ENCODE measurements at regions not wholly inside any gene's neighbourhood (a gene's known extent, or its start where the extent isn't known, plus 50 kb on each side); places are given as distances from the start of the nearest gene placed in this dataset.
"Not testable (repeated sequence)": the region's sequence is repeated elsewhere in the genome, so short reads cannot be mapped to it uniquely, and the experiment has no call there.

DNA sequence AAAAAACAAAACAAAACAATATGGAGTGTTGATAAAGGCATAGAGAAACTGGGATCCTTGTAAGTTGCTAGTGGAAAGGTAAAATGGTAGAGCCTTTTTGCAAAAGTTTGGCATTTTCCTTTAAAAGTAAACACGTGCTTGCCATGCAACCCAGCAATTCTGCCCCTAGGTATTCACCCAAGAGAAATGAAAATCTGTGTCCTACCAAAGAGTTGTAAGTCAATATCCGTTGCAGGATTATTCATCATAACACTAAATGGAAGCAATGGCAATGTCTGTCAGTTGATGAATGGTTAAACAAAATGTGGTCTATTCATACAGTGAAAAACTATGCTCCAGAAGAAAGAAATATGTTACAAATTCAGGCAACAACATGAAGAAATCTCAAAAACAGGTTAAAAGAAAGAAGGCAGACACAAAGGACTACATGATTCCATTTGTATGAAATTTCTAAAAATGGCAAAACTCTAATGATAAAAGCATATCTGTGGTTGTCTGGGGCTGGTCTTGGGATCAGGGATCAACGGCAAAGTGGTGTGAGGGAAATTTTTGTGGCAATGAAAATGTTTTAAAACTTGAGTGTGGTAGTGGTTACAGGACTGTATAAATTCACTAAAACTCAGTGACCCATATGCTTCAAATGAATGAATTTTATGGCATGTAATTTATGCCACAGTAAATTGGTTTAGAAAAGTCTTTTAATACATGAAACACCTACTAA, 229.6 kb downstream of the OPA1 start:
- intact Hi-C loops (cut with DNase I): no loop called here
- no peak for DNase-seq (ENCODE audit: low spot score)

DNA sequence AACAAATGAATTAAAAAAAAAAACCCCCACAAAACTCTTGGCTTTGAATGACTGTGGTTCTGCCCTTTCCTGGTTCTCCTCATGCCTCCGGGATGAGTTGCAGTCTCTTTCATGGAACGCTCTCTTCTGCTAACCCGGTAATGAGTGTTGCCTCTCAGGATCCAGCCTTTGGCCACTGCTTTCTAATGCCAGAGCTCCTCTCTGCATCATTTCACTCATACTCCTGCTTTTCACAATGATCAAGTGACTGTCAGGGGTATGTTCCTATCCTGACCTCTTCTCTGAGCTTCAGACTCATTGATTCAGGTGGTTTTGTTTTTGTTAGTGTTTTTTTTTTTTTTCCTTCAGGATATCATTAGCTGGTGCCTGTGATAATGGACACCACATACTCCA, 230.2 kb downstream of the OPA1 start:
- intact Hi-C loops (cut with DNase I); DNase-seq (ENCODE audit: low spot score): not testable (repeated sequence)

DNA sequence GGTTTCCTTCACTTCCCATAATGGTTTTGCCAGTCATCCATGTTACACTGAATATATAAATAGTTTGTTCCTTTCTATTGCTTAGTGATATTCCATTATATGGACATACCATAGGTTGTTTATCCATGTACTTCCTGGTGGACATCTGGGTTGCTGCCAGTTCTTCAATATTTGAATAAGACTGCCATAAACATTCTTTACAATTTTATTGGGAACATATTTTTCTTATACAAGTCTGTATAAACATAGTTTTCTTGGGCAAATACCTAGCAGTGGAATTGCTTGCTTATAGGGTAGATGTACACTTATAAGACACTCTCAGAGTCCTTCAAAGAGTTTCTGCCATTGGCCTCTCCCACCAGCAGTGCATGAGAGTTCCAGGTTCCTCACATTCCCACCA, 231.4 kb downstream of the OPA1 start:
- intact Hi-C loops (cut with DNase I): no loop called here

DNA sequence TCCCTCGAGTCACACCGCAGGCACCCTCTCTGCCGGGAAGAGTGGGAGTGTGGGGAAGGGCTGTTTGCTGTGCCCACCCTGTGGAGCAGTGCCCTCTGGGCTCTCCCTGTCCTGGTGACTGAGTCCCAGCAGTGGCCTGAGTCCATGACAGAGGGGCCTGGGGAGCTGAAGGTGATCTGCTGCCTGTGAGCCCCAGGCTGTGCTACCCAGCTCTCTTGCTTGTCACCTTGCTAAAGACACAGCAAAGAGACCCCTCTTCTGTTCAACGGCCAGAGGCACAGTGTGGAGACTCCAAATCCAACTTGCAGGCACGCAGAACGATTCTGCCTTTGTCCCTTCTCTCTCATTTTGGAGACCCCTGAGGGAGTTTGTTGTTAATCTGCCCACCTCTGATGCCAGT, 232.6 kb downstream of the OPA1 start:
- DNase-seq (ENCODE audit: low spot score): no peak
- intact Hi-C loops (cut with DNase I): no loop called here

More for the DNA sequence above, 231.4 kb downstream of the OPA1 start:
- DNase-seq (ENCODE audit: low spot score): no peak

DNA sequence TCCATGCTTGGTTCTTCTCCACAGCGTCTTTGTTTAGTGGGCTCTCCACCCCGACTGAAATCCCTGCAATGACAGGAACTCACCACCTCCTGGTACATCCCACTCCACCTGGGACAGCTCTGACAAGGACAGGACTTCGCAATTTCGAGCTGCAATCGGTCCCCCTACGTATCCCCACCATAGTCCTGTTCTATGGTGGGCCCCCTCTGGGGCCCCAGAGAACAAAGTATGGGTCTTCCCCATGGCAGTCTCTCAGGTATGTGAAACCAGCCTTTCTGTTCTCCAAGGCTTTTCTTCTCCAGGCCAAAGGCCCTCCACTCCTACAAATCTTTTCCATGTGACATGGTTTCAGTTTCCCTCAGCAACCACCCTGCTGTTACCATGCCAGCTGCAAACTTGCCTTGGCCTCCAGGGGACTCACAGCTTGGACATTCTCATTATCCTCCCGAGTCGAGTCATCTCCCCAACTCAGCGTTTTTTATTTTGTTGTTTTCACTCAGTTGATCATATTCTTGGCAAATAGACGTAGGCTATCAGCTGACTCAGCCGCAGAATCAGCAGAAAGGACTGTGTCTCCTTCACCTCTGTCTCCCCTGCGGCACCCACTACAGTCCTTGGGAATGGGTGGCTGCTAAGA, 233.3 kb downstream of the OPA1 start:
- DNase-seq (ENCODE audit: low spot score): no peak

DNA sequence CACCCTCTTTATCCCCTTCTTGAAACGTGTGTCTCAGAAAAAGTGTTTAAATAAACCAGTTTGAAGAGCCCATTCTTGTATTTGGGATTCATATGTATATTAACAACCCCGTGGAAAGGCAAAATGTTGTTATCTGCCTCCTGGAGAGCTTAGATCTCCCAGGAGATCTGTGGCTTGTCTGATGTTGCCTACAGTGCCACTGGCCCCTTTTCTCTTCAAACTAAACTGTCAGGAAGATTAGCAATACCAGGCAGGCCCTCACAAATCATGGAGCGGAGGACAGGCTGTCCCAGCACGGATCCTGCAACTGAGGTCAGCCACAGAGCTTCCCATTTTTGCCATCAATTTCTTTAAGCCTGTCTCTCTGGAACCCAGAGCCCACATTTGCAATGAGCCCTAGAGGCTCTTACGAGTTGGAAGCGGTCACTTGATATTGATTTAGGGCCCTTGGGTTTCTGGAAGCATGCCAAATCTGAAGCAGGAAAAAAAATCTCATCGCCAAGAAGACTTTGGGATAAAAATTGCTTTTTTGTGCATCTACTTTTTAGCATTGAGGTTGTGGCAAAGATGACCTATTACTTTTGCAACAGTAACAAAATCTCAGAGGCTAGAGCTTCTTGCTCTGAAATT, 234.1 kb downstream of the OPA1 start:
- intact Hi-C loops (cut with DNase I): no loop called here
- DNase-seq (ENCODE audit: low spot score): no peak

More for the DNA sequence above, 233.3 kb downstream of the OPA1 start:
- intact Hi-C loops (cut with DNase I): no loop called here

DNA sequence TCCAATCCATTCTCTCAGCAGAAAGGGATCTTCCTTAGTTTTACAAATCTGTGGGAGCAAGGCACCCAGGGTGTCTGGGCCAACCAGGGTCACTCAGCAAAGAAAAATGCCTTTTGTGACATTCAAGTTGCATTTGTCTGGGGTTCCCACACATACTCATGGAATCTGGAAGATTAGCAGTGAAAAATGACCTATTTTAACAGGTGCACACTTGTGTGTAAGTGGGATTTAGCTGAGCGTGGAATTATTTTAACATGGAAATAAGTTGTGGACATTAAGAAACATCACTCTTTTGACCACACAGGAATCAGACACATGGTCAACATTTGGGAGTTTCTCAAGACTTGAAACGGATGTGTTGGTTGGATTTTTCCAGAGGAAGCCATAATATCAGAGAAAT, 234.9 kb downstream of the OPA1 start:
- intact Hi-C loops (cut with DNase I): no loop called here
- DNase-seq (ENCODE audit: low spot score): no peak

DNA sequence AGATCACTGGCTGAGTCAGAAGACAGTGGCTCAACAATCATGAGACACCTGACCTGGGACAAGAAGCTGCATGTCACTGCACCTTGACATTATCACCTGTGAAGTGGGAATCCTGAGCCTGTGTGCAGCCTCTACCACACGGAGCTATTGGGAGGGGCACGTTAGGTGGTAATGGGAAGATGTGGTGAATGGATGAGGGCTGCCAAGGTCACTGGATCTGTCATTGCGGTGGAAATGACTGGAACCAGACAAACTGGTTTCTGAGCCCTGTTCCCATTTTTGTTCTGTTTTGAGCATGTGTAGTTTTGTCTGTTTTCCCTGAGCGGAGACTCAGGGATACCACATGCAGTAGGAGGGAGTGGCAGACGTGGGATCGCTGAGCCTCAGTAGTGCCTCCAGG, 235.5 kb downstream of the OPA1 start:
- DNase-seq (ENCODE audit: low spot score): no peak
- intact Hi-C loops (cut with DNase I): no loop called here

DNA sequence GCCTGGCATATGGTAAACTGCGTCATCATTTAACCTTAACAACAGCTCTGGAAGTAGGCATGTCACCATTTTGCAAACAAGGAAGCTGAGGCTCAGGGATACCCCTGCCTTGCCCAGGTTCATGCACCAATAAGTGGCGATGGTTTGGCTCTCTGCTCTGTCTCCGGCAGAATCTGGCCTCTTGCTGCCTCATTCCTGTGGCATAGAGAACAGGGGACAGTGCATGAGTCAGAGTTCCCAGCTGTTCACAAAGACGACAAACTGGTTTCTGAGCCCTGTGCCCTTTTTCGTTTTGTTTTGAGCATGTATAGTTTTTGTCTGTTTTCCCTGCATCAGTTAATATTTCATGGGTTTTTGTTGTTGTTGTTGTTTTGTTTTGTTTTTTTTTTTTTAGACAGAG, 236.8 kb downstream of the OPA1 start:
- intact Hi-C loops (cut with DNase I): no loop called here

DNA sequence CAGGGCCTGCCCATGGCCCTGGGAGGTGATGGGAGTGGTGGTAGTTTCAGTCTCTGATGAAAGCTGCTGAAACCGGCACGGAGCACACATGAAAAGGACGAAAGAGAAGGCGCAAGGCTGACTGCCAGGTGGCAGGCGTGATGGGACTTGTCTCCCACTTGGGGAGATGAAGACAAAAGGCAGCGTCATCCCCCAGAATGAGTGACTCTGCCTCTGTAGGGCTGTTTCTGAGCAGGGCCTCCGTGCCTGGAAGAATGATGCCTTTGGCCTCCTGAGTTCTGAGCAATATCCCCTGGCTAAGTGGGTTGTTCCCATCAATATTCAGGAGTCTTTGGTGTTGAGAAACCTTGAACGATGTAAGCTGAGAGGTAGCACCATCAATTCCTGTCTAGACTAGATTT, 237.8 kb downstream of the OPA1 start:
- intact Hi-C loops (cut with DNase I): no loop called here
- no peak for DNase-seq (ENCODE audit: low spot score)

More for the DNA sequence above, 236.8 kb downstream of the OPA1 start:
- DNase-seq (ENCODE audit: low spot score): no peak

DNA sequence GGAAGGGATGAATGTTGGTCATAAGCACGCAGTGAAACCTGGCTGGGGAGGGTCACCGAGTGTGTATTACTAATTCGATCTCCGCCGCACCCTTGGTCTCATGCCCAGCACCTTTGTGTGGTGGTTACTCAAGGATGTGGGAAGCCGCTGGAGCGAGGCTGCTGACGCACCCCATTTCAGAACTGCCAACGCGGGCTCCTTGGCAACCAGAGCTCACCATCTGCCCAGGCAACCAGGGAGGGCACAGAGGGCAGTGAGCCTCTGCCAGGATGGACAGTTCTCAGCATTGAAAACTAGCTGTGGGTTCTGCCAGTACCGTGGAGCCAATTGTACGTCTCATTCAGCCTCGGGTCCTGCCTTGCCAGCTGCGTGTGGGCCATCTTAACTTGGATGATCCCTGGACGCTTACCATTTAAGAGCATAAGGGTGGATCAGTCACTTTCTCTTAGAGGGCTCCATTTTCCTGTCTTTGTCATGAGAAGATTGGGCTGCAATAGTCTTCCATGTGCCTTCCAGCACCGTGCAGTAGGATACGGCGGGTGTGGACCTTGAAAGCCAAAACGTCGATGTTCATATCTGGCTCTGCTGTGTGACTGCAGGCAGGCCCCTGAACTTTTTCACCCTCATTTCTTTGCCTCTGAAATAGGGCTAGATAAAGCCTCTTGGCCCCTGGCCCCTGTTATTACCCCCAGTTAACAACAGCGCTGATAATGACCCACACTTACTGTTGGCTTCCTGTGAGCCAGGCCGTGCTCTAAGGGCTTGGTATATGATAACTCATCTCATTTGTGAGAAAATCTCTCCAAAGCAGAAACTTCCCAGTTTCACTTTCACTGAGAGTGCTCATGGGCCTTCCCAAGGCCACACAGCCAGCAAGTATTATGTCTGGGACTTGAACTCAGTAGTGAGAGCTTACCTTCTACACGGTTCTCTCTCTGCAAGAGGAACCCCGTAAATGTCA, 238.8 kb downstream of the OPA1 start:
- DNase-seq (ENCODE audit: low spot score): no peak
- intact Hi-C loops (cut with DNase I): loop anchor here (2.0 kb wide), 1 partner anchor 29 kb away; no protein-coding TSS in a partner anchor

DNA sequence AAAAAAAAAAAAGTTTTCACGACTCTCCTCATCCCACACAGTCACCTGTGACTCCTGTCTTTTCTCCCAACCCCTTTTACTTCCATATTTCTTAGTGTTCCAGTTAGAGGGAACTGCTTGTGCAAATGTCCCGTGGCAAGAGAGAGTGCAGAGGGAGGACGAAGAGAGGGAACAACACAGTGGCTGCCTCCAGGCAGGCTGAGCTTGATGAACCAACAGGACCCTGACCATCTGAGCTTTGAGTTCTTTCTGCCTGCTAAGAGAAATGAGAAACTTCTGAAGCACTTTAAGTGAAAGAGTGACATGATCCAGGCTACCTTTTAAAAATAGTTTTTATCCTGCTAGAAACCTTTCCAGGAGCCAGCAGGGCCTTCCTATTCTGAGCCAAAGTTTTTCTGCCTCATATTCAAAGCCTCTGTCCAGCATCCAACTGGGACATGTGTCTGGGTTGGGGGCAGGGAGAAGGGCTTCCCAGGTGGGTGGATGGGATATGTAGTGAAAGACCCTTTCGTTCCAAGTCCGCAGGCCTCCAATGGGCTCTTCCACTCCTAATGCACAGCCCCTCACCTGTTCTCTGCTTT, 239.9 kb downstream of the OPA1 start:
- no peak for DNase-seq (ENCODE audit: low spot score)
- intact Hi-C loops (cut with DNase I): loop anchor here (2.0 kb wide), 1 partner anchor 28 kb away; no protein-coding TSS in a partner anchor

DNA sequence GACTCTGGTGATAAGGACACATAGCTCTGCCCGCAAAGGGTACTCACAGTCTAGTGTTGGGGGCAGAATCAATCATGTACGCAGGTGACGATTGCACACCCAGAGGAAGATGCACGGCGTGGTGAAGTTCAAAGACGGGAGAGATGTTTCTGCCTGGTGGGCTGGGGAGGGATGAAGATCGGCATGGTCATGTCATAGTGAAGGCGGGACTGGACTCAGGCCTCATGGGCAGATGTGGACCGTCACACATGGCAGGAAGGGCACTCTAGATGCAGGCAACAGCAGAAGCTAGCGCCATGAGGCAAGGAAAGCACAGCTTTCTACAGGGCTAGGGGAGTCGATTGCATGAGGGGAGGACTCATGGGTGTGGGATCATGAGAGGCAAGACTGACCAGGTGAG, 240.6 kb downstream of the OPA1 start:
- intact Hi-C loops (cut with DNase I): loop anchor here (2.0 kb wide), 1 partner anchor 27 kb away; no protein-coding TSS in a partner anchor
- DNase-seq (ENCODE audit: low spot score): no peak

DNA sequence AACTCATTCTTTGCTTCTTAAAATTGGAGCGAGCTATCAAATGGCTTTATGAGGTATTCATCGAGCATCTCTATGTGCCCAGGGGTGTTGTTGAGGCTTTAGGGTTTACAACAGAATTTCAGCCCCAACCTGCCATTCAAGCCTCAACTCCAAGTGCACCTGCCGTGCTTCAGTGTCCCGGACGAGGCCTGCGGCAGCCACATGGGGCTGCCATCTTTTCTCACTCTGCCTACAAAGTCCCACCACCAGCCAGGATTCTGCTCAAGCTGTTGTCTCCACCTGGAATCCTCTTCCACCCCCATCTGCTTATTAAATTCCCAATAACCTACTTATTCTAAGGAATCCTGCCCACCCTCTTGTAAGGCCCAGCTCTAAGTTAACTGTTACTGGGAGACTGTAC, 242.4 kb downstream of the OPA1 start:
- DNase-seq (ENCODE audit: low spot score): no peak
- intact Hi-C loops (cut with DNase I): no loop called here

DNA sequence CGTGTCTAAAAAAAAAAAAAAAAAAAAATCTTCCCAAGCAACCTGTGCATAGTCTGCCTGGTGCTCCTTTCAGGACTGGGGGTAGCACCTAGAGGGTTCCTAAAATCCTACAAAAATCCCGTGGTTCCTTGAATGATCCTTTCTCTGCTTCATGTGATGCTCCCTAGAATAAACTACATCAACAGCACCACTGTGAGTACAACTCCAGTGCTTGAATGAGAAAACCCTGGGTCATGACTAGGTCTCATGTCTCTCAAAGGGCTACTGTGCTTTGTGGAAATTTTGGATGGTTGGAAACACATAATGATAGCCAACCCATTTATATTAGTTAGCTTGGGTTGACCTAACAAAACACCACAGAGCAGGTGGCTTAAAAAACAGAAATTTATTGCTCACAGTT, 243.5 kb downstream of the OPA1 start:
- intact Hi-C loops (cut with DNase I): no loop called here
- DNase-seq (ENCODE audit: low spot score): no peak

DNA sequence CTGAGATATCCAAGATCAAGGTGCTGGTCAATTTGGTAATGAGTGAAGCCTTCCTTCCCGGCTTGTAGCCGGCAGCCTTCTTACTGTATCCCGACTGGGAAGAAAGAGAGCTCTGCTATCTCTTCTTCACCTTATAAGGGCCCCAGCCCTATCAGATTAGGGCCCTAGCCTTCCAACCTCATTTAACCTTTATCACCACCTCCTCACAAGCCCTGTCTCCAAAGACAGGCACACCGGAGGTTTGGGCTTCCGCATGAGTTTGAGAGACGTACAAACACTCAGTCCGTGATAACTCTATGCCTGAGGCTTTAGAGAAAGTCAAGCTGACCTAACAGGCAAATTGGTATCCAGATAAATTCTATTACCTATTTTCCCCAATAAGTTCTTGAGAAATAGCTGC, 243.9 kb downstream of the OPA1 start:
- no peak for DNase-seq (ENCODE audit: low spot score)
- intact Hi-C loops (cut with DNase I): no loop called here

DNA sequence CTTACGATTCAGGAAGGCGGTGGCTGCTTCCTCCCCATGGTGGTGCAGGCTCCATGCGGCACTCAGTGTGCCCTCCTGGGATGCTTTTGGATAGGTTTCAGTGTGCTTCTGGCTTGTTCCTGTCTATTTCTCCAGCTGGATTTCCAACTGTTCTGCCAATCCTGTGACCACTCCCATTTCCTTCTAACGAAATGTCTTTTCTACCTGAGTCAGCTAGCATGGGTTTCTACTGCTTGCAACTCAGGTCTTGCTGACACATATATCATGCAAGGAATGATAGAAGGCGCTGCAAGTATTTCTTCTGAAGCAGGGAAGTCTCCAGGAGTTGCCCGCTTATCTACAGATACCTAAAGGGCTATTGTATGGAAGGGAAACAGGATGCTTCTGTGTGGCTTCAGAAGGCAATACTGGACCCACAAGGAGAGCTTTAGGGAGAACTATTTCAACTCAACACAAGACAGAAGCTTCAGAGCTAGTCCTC, 244.4 kb downstream of the OPA1 start:
- intact Hi-C loops (cut with DNase I): no loop called here
- DNase-seq (ENCODE audit: low spot score): no peak

DNA sequence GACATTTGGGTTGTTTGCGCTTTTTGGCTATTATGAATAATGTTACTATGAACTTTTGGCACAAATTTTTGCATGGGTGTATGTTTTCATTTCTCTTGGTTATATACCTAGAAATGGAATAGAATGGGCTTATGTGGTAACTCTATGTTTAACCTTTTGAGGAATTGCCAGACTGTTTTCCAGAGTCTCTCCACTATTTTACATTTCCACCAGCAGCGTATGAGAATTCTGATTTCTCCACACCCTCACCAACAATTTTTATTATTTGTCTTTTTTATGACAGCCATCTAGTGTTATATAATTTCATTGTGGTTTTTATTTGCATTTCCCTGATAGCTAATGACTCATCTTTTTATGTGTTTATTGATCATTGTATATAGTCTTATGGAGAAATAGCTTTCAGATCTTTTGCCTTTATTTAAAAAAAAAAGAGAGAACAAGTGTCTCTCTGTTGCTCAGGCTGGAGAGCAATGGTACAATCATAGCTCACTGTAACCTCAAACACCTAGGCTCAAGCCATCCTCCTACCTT, 247.2 kb downstream of the OPA1 start:
- DNase-seq (ENCODE audit: low spot score): no peak
- intact Hi-C loops (cut with DNase I): no loop called here

DNA sequence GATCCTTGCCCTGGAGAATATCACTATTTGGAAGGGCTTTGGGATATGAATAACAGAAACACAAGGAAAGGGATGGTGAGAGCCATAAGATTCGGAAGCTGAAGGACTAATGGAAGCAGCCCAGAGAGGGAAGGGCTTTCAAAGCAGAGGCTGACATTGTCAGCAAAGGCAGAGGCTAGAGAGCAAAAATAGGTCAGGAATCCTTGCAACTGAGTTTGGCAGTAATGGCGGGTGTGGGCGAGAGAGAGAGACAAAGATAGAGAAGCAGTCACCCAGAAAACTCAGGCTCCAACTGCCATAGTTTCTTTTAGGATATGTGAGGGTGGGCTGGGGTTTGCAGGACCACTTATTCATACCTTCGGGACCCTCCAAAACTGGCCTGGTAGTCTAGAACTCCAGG, 248.6 kb downstream of the OPA1 start:
- DNase-seq (ENCODE audit: low spot score): no peak
- intact Hi-C loops (cut with DNase I): no loop called here
